Mononuclear cell (primary cell): ENCODE measurements at regions not wholly inside any gene's neighbourhood (a gene's known extent, or its start where the extent isn't known, plus 50 kb on each side); places are given as distances from the start of the nearest gene placed in this dataset.
"Not testable (repeated sequence)": the region's sequence is repeated elsewhere in the genome, so short reads cannot be mapped to it uniquely, and the experiment has no call there.

Source experiments
- H3K27me3 ChIP-seq: 2 replicates; pipeline ENCODE4 v1.6.0; 2011; ENCODE audit warnings: low read length, control low read depth; ENCODE audit not compliant: insufficient read depth
- H3K4me1 ChIP-seq: 2 replicates; pipeline ENCODE4 v1.5.1; 2011; ENCODE audit warnings: mild to moderate bottlenecking, low read length, control low read depth; ENCODE audit not compliant: insufficient read depth
- H3K4me3 ChIP-seq: 2 replicates; pipeline ENCODE4 v1.5.1; 2011; ENCODE audit warnings: mild to moderate bottlenecking, low read length, moderate library complexity
- H3K9me3 ChIP-seq: 2 replicates; pipeline ENCODE4 v1.5.1; 2011; ENCODE audit warnings: low read depth, mild to moderate bottlenecking, control low read depth, low read length

DNA sequence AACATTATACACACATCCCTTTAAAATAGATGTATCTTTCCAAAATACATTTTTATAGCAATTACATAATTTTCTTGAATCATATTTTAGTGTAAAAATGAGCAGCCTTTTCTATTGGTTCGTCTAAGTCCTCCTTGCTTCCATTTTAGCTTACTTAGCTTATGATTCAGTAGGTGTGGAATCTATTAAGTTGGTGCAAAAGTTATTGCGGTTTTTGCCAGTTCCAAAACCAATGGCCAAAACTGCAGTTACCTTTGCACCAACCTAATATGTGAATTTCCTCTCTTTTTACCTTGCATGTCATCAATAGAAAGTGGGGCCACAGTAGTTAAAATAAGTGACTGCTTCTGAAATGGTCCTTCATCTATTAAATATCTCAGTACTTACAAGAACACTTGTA, 279.0 kb downstream of the OTUD1 start:
- Histone ChIP-seq H3K27me3 (no peaks in the 10 kb centered on the region), H3K9me3 (no peaks in the 10 kb centered on the region), H3K4me3 (no peak overlapping the region), H3K4me1 (no peaks in the 10 kb centered on the region)

DNA sequence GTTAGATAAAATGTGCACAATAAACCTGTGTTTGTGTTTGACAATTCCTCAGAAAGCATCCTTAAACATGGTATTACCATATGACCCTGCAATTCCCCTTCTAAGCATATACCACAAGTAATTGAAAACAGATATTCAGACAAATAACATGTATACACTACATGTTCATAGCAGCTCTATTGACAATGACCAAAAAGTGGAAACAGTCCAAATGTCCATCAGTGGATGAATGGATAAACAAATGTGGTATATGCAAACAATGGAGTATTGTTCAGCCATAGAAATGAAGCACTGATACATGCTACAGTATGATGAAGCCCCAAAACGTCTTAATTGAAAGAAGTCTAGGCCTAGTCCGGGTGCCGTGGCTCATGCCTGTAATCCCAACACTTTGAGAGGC, 280.1 kb downstream of the OTUD1 start:
- Histone ChIP-seq H3K9me3 (no peaks in the 10 kb centered on the region), H3K27me3 (no peaks in the 10 kb centered on the region)

DNA sequence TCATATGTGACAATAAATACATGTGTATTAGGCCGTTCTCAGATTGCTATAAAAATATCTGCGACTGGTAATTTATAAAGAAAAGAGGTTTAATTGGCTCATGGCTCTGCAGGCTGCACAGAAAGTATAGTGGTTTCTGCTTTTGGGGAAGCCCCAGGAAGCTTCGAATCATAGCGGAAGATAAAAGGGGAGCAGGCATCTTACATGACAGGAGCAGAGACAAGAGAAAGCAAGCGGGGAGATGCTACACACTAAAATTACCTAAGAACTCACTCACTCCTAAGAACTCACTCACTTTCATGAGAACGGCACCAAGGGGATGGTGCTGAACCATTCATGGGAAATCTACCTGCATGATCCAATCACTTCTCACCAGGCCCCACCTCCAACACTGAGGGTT, 284.9 kb downstream of the OTUD1 start:
- H3K4me1 ChIP-seq: no peaks in the 10 kb centered on the region
- H3K9me3 ChIP-seq: no peaks in the 10 kb centered on the region
- no peaks in the 10 kb centered on the region for H3K27me3 ChIP-seq
- H3K4me3 ChIP-seq: no peak overlapping the region

More for the DNA sequence above, 280.1 kb downstream of the OTUD1 start:
- Histone ChIP-seq H3K4me3 (no peak overlapping the region), H3K4me1 (no peaks in the 10 kb centered on the region)

DNA sequence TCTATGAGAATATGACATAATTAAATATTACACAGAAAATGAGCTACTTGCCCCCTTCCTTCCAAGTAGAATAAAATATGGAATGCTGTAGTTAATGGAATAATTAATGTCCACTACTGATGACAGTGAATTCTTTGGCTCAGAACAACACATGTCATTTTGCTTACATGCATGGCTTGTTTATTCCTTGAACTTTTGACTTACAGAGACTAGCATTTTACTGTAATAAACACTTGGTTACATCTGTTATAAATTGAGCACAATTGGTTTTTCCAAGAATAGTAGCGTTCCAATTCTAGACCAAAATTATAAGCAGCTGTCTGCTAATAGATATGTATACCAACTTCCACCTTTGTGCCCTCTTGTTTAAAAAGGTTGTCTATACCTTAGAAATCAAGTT, 286.7 kb downstream of the OTUD1 start:
- Histone ChIP-seq H3K27me3 (no peaks in the 10 kb centered on the region), H3K4me1 (no peaks in the 10 kb centered on the region), H3K4me3 (no peak overlapping the region), H3K9me3 (peaks cover 1% of the 10 kb centered on the region)

DNA sequence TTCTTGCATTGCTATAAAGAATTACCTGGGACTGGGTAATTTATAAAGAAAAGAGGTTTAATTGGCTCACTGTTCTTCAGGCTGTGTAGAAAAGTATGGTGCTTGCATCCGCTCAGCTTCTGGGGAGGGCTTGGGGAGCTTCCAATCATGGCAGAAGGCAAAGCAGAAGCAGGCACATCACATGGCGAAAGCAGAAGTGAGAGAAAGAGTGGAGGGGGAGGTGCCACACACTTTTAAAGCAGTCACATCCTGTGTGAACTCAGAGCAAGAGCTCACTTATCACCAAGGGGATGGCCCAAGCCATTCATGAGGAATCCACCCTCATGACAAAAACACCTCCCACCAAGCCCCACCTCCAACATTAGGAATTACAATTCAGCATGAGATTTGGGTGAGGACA, 303.5 kb downstream of the OTUD1 start:
- no peak overlapping the region for H3K4me3 ChIP-seq

DNA sequence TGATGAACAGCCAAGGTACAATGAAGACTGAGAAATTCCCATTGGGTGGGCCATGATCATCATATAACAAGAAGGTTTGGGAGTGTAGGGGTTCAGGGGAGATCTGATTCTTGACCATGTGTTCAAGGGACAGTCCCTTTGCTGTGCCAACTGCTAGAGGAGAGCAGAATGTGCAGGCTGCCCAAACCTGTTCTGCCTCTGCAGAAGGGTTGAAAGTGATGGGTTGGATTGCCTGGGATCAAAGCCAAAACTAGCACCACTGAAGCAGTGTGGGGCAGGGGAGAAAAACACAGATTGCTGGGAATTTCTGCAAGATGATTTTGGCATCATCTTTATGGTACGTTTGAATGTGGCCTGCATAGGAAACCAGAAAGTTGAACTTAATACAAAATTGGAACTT, 303.9 kb downstream of the OTUD1 start:
- H3K27me3 ChIP-seq: no peaks in the 10 kb centered on the region
- H3K9me3 ChIP-seq: no peaks in the 10 kb centered on the region
- H3K4me3 ChIP-seq: no peak overlapping the region
- H3K4me1 ChIP-seq: no peaks in the 10 kb centered on the region

More for the DNA sequence above, 303.5 kb downstream of the OTUD1 start:
- H3K9me3 ChIP-seq: no peaks in the 10 kb centered on the region
- H3K4me1 ChIP-seq: no peaks in the 10 kb centered on the region
- no peaks in the 10 kb centered on the region for H3K27me3 ChIP-seq

DNA sequence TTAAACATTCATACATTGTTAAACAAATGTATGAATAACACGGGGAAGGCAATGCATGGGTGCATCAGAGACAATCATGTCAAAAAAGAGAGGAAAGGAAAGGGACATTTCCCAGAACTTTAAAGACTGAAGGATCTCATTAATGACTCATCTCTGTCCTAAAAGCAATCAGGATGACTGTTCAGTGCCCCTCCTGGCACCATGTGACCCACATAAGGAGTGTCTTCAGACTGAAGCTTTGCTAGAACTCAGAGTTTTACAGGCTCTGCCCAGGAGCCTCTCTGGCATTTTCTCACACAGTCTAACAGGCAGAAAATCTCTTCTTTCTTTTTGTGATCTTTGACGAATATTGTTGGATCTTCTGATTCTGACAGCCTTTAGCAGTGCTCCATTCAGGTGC, 315.3 kb downstream of the OTUD1 start:
- Histone ChIP-seq H3K9me3 (no peaks in the 10 kb centered on the region), H3K27me3 (no peaks in the 10 kb centered on the region), H3K4me3 (no peak overlapping the region), H3K4me1 (no peaks in the 10 kb centered on the region)

DNA sequence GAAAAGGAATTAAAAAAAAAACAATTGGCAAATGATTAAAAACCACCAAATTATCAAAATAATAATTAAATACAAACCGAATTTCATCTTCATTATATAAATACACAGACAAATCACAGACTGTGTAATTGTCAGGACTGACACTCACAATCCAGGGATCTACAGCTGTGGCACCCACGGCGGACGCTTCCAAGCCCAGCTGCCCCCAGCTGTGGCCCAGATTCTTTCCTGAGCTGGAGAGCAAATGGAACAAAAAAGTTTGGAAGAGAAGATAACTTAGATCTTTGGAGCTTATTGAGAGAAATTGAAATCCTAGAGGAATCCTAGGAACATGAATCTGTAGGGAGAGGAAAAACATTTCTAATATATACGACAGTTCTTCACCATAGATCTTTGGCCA, 316.1 kb downstream of the OTUD1 start:
- Histone ChIP-seq H3K27me3 (no peaks in the 10 kb centered on the region), H3K4me3 (no peak overlapping the region), H3K9me3 (no peaks in the 10 kb centered on the region), H3K4me1 (no peaks in the 10 kb centered on the region)

DNA sequence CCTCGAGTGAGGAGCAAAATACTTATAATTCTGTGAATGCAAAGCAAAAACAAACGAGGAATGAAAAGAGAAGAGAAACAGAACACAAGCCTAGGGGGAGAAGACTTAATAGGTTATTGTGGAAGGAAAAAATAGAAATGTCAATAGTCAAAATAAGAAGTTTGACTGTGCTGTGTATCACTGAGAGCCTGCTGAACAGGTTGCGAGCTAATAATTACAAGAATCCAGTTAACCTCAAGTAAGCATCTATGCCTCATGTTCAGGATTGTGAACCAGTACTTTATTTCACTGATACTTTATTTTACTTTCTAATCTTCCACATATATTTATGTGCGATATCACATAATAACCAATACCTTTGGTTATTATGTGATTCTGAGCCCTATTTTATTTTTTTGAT, 316.7 kb downstream of the OTUD1 start:
- Histone ChIP-seq H3K9me3 (no peaks in the 10 kb centered on the region), H3K27me3 (no peaks in the 10 kb centered on the region), H3K4me3 (no peak overlapping the region)

DNA sequence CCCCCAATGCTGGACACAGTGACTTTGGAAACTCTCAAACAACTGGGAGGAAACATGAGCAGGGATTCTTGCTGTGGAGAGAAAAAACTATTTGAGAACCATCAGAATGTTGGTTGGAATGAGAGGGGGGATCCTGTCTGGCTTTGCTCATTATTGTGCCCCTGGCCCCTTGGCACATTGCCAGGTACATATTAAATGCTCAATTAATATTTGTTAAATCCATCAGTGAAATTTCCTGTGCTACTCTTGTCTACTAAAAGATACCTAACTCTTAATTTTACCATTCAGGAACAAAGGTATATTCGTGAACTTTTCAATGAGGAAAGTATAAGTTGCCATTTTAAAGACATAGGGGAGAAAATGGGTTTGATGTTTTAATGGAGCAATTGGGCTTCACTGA, 329.4 kb downstream of the OTUD1 start:
- Histone ChIP-seq H3K4me3 (no peak overlapping the region), H3K4me1 (no peaks in the 10 kb centered on the region), H3K27me3 (no peaks in the 10 kb centered on the region), H3K9me3 (no peaks in the 10 kb centered on the region)

More for the DNA sequence above, 316.7 kb downstream of the OTUD1 start:
- H3K4me1 ChIP-seq: no peaks in the 10 kb centered on the region

DNA sequence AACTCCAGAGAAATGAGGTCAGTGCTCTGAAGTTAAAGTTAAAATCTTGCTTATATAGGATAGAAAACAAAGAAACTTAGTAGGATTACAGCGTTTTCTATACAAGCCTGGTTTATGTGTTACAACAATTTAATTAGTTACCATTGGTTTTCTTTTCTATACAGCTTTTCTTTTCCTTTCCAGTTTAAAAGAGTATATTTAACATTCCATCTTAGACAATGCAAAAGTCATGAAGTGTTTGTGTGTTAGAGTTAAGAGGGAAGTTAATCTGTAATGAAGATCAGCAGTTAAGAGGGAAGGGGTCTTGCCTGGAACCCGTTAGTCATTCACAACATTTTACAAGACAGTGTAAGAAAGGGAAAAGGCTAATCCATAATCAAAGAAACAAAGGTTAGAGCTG, 338.3 kb downstream of the OTUD1 start:
- no peaks in the 10 kb centered on the region for H3K27me3 ChIP-seq
- no peaks in the 10 kb centered on the region for H3K4me1 ChIP-seq
- no peak overlapping the region for H3K4me3 ChIP-seq
- no peaks in the 10 kb centered on the region for H3K9me3 ChIP-seq

DNA sequence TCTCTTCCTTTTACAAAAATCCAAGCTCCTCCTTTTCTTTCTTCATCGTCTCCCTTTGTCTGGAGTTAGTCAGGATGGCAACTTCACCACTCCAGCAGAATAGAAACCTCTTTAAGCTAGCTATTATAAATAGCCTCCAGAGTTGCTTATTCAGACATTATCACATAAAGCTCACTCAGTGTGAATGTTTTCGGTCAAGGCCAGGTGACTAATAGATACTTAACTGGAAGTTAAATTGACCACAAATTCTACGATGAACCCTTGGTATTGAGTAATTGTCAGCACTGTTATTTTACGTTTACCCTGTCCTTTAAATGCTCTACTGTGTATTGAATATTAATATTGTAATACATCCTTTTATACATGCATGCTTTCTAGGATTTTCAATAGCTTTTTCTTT, 340.4 kb downstream of the OTUD1 start:
- Histone ChIP-seq H3K4me1 (no peaks in the 10 kb centered on the region), H3K9me3 (no peaks in the 10 kb centered on the region), H3K27me3 (no peaks in the 10 kb centered on the region), H3K4me3 (no peak overlapping the region)

DNA sequence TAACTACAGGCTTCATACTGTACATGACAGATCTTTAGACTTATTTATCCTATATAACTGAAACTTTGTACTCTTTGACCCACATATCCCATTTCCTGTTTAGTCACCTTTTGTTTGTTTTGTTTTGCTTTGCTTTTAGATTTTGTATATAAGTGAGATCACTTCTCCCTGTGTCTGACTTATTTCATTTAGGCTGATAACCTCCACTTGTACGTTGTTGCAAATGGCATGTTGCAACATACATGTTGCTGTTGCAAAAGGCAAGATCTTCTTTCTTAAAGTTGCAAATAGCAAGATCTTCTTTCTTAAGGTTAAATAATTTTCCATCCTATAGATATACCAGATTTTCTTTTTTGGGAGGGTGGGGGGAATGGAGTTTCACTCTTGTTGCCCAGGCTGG, 341.5 kb downstream of the OTUD1 start:
- Histone ChIP-seq H3K9me3 (no peaks in the 10 kb centered on the region), H3K4me3 (no peak overlapping the region), H3K4me1 (no peaks in the 10 kb centered on the region), H3K27me3 (no peaks in the 10 kb centered on the region)

DNA sequence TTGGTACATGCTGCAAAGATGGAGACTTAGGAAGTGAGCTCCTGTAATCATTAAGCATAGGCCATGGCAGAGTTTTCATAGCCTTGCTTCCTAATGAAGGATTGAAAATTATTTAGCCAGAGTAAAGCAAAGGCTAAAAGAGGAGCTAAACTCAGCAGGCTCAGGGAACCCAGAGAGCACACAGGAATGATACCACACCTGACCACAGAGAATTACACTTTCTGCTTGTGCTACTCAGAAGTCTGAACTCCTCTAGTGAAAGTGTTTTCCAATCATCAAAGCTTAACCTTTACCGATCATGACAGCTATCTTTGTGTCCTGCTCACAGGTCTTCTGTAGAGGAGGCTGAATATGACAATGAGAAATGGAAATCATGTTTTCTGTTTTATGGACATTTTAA, 347.7 kb downstream of the OTUD1 start:
- no peaks in the 10 kb centered on the region for H3K9me3 ChIP-seq
- no peaks in the 10 kb centered on the region for H3K4me1 ChIP-seq
- H3K4me3 ChIP-seq: no peak overlapping the region

DNA sequence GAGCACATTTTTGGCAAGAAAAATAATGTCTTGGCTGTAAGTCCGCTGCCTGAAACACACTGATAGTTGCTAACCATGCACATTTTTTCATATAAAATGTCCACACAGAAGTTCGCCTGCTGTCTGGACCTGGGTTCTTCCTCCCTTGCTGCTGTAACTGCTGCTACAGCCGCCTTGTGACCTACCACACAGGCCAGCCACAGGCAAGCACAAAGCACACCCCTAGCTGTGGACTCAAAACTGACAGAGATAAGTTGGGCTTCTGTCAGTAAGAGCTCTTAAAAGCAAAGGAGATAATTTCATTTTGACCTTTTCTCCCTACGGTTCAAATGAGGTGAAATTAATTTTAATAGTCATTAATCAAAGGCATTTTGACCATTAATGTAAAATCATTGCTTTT, 354.7 kb downstream of the OTUD1 start:
- H3K4me3 ChIP-seq: no peak overlapping the region
- no peaks in the 10 kb centered on the region for H3K4me1 ChIP-seq
- no peaks in the 10 kb centered on the region for H3K27me3 ChIP-seq
- H3K9me3 ChIP-seq: no peaks in the 10 kb centered on the region

More for the DNA sequence above, 347.7 kb downstream of the OTUD1 start:
- no peaks in the 10 kb centered on the region for H3K27me3 ChIP-seq

DNA sequence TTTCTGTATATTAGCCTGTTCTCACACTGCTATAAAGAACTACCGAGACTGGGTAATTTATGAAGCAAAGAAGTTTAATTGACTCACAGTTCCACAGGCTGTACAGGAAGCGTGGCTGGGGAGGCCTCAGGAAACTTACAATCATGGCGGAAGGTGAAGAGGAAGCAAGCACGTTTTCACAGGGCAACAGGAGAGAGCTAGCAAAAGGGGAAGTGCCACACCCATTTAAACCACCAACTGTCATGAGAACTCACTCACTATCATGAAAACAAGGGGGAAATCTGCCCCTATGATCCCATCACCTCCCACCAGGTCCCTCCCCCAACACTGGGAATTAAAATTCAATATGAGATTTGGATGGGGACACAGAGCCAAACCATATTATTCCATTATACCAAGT, 358.6 kb downstream of the OTUD1 start:
- not testable (repeated sequence) for H3K9me3 ChIP-seq, H3K4me3 ChIP-seq, H3K27me3 ChIP-seq, H3K4me1 ChIP-seq

DNA sequence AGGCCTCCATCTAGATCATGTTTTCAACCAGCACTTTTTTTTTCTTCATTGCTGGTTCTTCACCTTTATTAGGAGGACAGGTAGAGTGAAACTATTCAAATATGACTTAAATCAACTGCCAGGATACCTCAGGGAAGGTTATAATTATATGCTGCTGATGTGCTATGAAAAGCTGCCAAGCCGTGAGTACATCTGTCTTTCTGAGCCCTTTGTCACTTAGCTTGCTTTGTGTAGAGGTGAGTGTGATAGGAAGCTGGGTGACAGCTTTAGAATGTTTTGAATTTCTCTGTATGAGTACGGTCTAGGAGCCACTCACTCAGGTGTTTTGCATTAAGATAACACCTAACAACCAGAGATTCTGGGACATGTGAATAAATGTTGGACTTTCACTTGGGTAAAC, 365.2 kb downstream of the OTUD1 start:
- H3K4me1 ChIP-seq: no peaks in the 10 kb centered on the region
- H3K27me3 ChIP-seq: no peaks in the 10 kb centered on the region
- H3K9me3 ChIP-seq: no peaks in the 10 kb centered on the region
- H3K4me3 ChIP-seq: no peak overlapping the region
